ENCODE measurements at regions not wholly inside any gene's neighbourhood (a gene's known extent, or its start where the extent isn't known, plus 50 kb on each side); places are given as distances from the start of the nearest gene placed in this dataset.
A peak's percentile ranks its signal among the peaks of the same experiment; 100 is the strongest.

- no peak overlapping the region for H3K4me2 ChIP-seq
- no peak overlapping the region for H3K4me3 ChIP-seq
- no peaks in the 10 kb centered on the region for H3K36me3 ChIP-seq
- H3K27ac ChIP-seq = no peak overlapping the region
- H3K9ac ChIP-seq = no peak overlapping the region
- no peaks in the 10 kb centered on the region for H4K20me1 ChIP-seq
- H3K4me1 ChIP-seq = no peaks in the 10 kb centered on the region
- H3K27me3 ChIP-seq = no peaks in the 10 kb centered on the region
- peaks cover 0 to 9% (median 6%) of the 10 kb centered on the region in 11 experiments; a peak in 11 of 22 replicates for H3K9me3 ChIP-seq (replicated peaks in 1 of 11)
- TF ChIP-seq Cebpa-rat (IDR thresholded peaks at IDR 0.05) = no peak
These were observed 579.8 kb upstream of the CELF2 start for GRCh38 chr10:10437886-10438285.

GRCh38 chr10:10438335-10439100 is 579.2 kb upstream of the CELF2 start:
- H3K4me1 ChIP-seq = no peaks in the 10 kb centered on the region
- H3K36me3 ChIP-seq = no peaks in the 10 kb centered on the region
- H3K9me3 ChIP-seq (replicated peaks in 1 of 11) = peaks cover 0 to 9% (median 6%) of the 10 kb centered on the region in 11 experiments; a peak in 11 of 22 replicates
- no peak overlapping the region for H3K4me2 ChIP-seq
- no peak overlapping the region for H3K27ac ChIP-seq
- H3K27me3 ChIP-seq = no peaks in the 10 kb centered on the region
- no peak overlapping the region for H3K9ac ChIP-seq
- no peak overlapping the region for H3K4me3 ChIP-seq
- H4K20me1 ChIP-seq = no peaks in the 10 kb centered on the region
- TF ChIP-seq Cebpa-rat (IDR thresholded peaks at IDR 0.05) = no peak

- Histone ChIP-seq H3K27me3 (no peaks in the 10 kb centered on the region), H3K4me2 (no peak overlapping the region), H4K20me1 (no peaks in the 10 kb centered on the region), H3K4me3 (no peak overlapping the region), H3K27ac (no peak overlapping the region), H3K36me3 (no peaks in the 10 kb centered on the region), H3K9ac (no peak overlapping the region), H3K4me1 (peaks cover 0 to 5% (median 0%) of the 10 kb centered on the region in 10 experiments; a peak in 1 of 20 replicates), H3K9me3 (replicated peaks in 1 of 11) (peaks cover 0 to 11% (median 4%) of the 10 kb centered on the region in 11 experiments; a peak in 4 of 22 replicates)
- no peak for TF ChIP-seq Cebpa-rat (IDR thresholded peaks at IDR 0.05)
These were observed 560.8 kb upstream of the CELF2 start for GRCh38 chr10:10456856-10457255.

- Histone ChIP-seq H3K27me3 (no peaks in the 10 kb centered on the region), H3K4me1 (peaks cover 0 to 14% (median 0%) of the 10 kb centered on the region in 10 experiments; a peak in 6 of 20 replicates), H3K9ac (no peak overlapping the region), H3K4me3 (no peak overlapping the region), H3K9me3 (replicated peaks in 1 of 11) (no peaks in the 10 kb centered on the region), H3K36me3 (no peaks in the 10 kb centered on the region), H3K27ac (no peak overlapping the region), H3K4me2 (peak overlapping the region in 3 of 11 experiments; percentile 13 to 50 (median 20); a peak in 3 of 22 replicates), H4K20me1 (no peaks in the 10 kb centered on the region)
- no peak for TF ChIP-seq Cebpa-rat (IDR thresholded peaks at IDR 0.05)
These were observed 557.2 kb upstream of the CELF2 start for GRCh38 chr10:10460451-10460850.

- Histone ChIP-seq H3K27ac (no peak overlapping the region), H3K9me3 (replicated peaks in 1 of 11) (no peaks in the 10 kb centered on the region), H3K36me3 (no peaks in the 10 kb centered on the region), H3K9ac (no peak overlapping the region), H3K4me2 (peak overlapping the region in 5 of 11 experiments; percentile 2 to 35 (median 14); a peak in 4 of 22 replicates), H4K20me1 (no peaks in the 10 kb centered on the region), H3K4me1 (peaks cover 0 to 14% (median 0%) of the 10 kb centered on the region in 10 experiments; a peak in 6 of 20 replicates), H3K27me3 (no peaks in the 10 kb centered on the region), H3K4me3 (no peak overlapping the region)
- TF ChIP-seq Cebpa-rat (IDR thresholded peaks at IDR 0.05) = no peak
These were observed 555.3 kb upstream of the CELF2 start for GRCh38 chr10:10462151-10462941.

GRCh38 chr10:10471758-10472157 is 545.9 kb upstream of the CELF2 start:
- Histone ChIP-seq H3K4me1 (no peaks in the 10 kb centered on the region), H4K20me1 (no peaks in the 10 kb centered on the region), H3K4me3 (no peak overlapping the region), H3K36me3 (no peaks in the 10 kb centered on the region), H3K9me3 (replicated peaks in 1 of 11) (peaks cover 0 to 10% (median 8%) of the 10 kb centered on the region in 11 experiments; a peak in 8 of 22 replicates), H3K27me3 (no peaks in the 10 kb centered on the region), H3K9ac (no peak overlapping the region), H3K4me2 (no peak overlapping the region), H3K27ac (no peak overlapping the region)
- no peak for TF ChIP-seq Cebpa-rat (IDR thresholded peaks at IDR 0.05)

- Histone ChIP-seq H3K9me3 (replicated peaks in 1 of 11) (peaks cover 0 to 10% (median 8%) of the 10 kb centered on the region in 11 experiments; a peak in 8 of 22 replicates), H4K20me1 (no peaks in the 10 kb centered on the region), H3K9ac (no peak overlapping the region), H3K27ac (no peak overlapping the region), H3K4me2 (no peak overlapping the region), H3K4me1 (no peaks in the 10 kb centered on the region), H3K36me3 (no peaks in the 10 kb centered on the region), H3K27me3 (no peaks in the 10 kb centered on the region), H3K4me3 (no peak overlapping the region)
- TF ChIP-seq Cebpa-rat (IDR thresholded peaks at IDR 0.05) = no peak
These were observed 541.9 kb upstream of the CELF2 start for GRCh38 chr10:10475812-10476211.

GRCh38 chr10:10477844-10478243 is 539.8 kb upstream of the CELF2 start:
- no peak overlapping the region for H3K27ac ChIP-seq
- TF ChIP-seq Cebpa-rat (IDR thresholded peaks at IDR 0.05) = no peak
- H3K4me2 ChIP-seq = no peak overlapping the region
- H3K9me3 ChIP-seq (replicated peaks in 1 of 11) = peaks cover 0 to 5% (median 2%) of the 10 kb centered on the region in 11 experiments; a peak in 8 of 22 replicates
- no peaks in the 10 kb centered on the region for H4K20me1 ChIP-seq
- no peak overlapping the region for H3K9ac ChIP-seq
- no peak overlapping the region for H3K4me3 ChIP-seq
- H3K36me3 ChIP-seq = no peaks in the 10 kb centered on the region
- H3K4me1 ChIP-seq = no peaks in the 10 kb centered on the region
- no peaks in the 10 kb centered on the region for H3K27me3 ChIP-seq

- H3K27me3 ChIP-seq = no peaks in the 10 kb centered on the region
- H3K9me3 ChIP-seq (replicated peaks in 1 of 11) = no peaks in the 10 kb centered on the region
- no peaks in the 10 kb centered on the region for H3K36me3 ChIP-seq
- H3K4me2 ChIP-seq = no peak overlapping the region
- H3K4me3 ChIP-seq = no peak overlapping the region
- no peaks in the 10 kb centered on the region for H4K20me1 ChIP-seq
- H3K27ac ChIP-seq = no peak overlapping the region
- H3K9ac ChIP-seq = no peak overlapping the region
- TF ChIP-seq Cebpa-rat (IDR thresholded peaks at IDR 0.05) = no peak
- H3K4me1 ChIP-seq = no peaks in the 10 kb centered on the region
These were observed 538.2 kb upstream of the CELF2 start for GRCh38 chr10:10479465-10479864.
